ENCODE measurements at regions not wholly inside any gene's neighbourhood (a gene's known extent, or its start where the extent isn't known, plus 50 kb on each side); places are given as distances from the start of the nearest gene placed in this dataset.
"Not testable (repeated sequence)": the region's sequence is repeated elsewhere in the genome, so short reads cannot be mapped to it uniquely, and the experiment has no call there.

DNA sequence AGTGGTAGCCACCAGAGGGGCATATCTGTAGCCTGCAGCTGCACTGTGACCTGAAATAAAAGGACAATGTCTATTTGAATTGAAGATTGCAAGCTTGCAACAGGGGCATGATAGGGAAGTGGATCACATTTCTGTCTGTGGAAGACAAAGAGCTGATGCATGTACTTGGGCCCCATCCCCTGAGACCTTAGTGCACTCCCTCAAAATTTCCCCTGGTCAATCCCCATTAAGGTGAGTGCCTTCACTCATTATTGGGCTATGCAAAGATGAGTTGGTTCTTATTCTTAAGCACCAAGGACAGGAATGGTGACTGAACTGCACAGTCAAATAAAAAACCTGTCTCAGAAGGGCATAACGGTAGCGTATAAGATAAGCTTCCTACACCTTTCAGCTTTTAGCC, 273.1 kb upstream of the ARSJ start:
- no peak for DNase-seq

DNA sequence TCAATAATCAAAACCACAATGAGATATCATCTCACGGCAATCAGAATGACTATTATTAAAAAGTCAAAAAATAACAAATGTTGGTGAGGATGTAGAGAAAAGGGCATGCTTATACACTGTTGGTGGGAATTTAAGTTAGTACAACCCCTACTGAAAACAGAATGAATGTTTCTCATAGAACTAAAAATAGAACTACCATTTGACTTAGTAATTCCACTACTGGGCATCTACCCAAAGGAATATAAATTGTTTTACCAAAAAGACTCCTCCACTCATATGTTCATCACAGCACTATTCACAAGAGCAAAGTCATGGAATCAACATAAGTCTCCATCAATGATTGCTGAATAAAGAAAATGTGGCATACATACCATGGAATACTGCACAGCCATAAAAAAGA, 278.1 kb upstream of the ARSJ start:
- no peak for DNase-seq

DNA sequence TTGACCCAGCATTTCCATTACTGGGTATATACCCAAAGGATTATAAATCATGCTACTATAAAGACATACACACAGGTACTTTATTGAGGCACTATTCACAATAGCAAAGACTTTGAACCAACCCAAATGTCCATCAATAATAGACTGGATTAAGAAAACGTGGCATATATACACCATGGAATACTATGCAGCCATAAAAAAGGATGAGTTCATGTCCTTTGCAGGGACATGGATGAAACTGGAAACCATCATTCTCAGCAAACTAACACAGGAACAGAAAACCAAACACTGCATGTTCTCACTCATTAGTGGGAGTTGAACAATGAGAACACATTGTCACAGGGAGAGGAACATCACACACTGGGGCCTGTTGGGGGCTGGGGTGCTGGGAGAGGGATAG, 283.0 kb upstream of the ARSJ start:
- not testable (repeated sequence) for DNase-seq

DNA sequence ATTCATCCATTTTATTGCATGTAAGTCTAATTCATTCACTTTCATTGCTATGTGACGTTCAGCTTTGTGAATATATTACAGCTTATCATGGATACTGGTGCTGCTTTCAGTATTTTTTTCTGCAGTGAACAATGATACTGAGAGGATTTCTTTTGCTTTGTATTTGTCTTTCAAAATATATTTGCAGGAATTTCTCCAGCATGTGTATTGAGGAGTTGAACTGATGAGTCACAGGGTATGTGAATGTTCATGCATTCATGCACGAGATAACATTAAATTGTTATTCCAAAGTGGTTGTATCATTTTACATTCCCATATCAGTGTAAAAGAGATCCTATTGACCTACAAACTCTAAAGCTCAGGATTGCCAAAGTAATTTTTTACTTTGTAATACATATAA, 283.8 kb upstream of the ARSJ start:
- DNase-seq = no peak

DNA sequence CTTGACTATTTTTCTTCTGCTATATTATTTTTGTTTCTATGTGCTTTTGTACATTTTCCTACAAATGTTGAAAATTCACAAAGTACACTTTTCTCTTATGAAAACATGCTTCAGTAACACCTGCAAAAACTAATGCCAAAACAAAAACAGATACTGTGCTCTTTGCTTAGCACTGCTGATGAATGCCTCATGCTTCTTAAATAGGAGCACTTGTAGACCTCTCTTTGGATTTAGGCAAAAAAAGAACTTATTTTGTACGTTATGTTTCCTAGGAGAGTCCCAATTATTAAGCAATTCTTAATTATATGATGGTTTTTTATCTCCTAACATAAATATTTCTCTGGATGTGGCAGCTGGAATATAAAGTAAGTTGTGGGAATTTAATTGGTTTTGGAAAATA, 285.0 kb upstream of the ARSJ start:
- DNase-seq = no peak

DNA sequence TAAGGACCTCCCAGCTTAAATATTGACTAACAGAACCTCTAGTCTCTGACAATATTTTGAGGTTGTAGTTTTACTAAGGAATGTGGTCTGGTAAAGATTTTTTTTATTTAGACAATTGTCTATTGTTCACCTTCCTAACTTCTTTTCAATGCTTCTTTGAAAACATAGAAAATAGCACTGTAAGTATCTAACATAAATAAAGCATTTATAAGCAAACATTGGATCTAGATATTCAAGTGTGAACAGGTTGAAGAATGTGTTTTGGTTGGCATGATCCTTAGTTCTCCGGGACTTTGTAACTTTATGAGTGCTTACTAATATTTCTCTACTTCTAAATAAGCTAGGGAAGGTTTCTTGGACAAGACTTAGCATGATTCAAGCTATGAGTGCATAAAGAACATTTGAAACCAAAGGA, 285.4 kb upstream of the ARSJ start:
- no peak for DNase-seq

DNA sequence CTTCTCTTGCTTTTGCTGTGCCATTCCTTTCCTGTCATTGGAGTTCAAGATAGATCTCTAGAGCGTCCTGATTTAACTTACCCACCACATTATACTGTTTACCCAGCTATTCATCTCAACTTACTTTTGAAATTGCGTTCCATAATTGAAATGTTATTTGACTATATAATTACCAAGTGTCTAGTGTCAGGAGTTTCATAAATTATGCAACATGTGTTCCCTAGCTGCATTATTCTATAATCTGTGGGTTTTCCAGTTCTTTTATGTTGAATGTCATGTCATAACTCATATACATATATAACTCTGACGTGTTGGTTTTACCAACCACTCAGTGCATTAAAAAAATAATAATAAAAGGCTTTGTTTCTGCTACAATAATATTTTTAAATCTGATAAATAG, 285.9 kb upstream of the ARSJ start:
- DNase-seq = no peak

DNA sequence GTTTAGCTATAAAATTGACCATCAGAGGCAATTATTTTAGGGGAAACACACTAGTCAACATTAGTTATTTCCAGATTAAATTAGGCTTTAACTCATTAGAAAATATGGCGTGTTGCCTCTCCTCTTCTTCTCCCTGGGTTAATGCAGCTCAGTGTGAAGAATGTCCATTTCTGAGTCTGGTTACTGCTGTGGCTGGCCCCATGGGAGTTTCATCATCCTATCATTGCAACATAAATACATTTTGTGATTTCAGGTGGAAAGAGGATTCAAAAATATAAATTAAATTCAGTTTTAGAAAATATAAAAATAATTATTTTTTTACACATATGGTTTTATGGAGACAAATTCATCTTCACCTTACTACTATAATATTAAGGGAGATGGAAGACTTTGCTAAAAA, 288.5 kb upstream of the ARSJ start:
- DNase-seq = no peak

DNA sequence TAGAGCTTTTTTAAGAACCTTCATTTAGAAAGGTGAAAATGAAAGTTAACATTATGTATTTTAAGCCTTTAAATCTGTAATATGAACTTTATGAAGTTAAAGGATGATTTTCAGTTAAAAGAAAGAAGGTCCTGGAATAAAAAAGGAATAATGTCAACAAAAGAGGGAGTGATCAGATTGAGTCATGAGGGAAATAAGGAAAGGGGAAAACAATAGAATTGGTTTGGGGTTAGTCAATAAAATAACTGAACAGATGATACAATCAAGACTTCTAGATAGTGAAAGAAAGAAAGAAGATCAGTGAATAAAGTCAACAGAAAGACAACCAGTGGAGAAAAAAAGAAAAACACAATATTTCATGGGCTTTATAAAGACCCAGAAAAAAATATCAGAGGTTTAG, 291.6 kb upstream of the ARSJ start:
- no peak for DNase-seq

DNA sequence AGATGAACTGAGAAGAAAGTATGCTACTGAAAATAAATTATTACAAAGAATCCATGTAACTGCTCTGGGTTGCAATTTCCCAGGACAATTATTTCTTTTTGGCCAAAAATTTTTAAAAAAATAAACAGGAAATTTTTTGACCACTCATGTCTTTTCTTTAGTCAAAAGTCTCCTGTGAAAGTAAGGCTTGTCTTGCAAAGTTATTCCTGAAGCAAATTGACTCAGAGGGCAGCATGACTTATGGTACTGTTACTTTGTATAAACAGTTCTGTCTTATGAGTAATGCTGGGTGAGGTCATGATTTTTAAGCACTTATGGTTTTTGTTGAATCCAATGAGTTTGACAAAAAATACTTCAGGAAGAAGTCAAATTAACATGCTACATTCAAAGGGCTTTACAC, 292.8 kb upstream of the ARSJ start:
- DNase-seq = no peak

DNA sequence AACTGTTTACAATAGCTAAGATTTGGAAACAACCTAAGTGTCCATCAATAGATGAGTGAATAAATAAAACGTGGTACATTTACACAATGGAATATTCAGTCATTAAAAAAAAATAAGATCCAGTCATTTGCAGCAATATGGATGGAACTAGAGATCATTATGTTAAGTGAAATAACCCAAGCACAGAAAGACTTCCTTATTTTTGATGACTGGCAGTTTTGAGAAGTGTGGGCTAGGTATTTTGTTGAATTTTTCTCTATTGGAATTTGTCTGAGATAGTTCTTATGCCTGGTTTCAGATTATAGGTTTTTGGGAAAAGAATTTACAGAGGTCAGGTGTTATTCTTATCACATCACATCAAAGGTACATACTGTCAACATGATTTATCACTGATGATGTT, 293.8 kb upstream of the ARSJ start:
- DNase-seq = no peak

DNA sequence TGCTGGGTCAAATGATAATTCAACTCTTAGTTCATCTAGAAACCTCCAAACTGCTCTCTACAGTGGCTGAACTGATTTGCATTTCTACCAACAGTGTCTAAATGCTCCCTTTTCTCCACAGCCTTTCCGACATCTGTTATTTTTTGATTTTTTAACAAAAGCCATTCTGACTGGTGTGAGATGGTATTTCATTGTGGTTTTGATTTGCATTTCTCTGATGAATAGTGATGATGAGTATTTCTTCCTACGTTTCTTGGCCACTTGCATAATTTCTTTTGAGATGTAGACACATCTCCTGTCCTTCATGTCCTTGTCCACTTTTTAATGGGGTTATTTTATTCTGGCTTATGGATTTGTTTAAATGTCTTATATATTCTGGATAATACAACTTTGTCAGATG, 298.2 kb upstream of the ARSJ start:
- no peak for DNase-seq

DNA sequence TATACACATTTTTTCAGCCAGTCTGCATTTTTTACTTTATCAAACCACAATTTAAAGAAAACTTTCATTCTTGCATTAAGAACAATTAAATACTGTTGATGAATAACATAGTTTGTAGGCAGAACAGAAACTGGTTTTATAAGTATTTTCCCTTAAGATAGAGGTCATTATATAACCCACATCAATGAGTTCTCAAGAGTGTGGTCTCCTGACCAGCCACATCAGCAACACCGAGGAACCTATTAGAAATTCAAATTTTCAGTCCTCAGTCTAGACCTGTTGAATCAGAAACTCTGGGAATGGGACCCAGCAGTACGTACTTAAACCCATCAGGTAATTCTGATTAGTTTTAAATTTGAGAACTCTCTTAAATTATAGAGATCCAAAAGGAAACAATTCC, 299.6 kb upstream of the ARSJ start:
- DNase-seq = no peak

DNA sequence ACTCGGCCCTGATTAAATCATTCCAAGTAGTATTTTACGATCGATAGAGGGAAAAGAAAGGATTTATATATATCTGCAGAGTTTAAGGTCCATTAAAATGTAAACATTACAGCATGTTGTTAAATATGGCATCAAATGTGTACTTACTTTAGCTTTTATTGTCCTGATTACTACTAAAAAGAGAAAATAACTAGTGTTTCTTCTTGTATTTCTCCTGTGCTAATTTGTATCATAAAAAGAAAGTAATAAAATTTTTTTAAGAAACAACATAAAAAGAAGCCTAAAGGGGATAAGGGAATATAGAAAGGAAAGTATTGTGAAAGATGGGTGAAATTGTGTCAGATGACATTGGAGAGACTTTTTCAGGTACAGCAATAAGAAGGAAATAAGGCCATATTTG, 300.3 kb upstream of the ARSJ start:
- no peak for DNase-seq

DNA sequence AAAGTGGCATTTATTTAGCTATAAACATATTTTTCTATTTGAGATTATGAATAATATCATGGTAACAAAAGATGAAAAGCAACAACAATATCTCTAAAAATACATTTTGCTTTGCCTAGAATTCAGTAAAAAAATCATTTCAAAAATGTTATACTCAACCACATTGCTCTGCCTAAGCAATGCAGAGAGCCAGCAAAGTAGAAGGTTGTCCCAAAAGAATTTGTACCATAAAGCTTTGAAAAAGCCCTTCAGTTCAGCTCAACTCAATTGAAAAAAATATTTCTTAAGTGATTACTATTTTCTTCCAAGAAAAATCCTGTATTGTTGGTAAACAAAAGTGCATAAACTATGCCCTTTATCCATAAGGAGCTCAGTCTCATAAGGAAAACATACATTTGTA, 301.2 kb upstream of the ARSJ start:
- DNase-seq = no peak

DNA sequence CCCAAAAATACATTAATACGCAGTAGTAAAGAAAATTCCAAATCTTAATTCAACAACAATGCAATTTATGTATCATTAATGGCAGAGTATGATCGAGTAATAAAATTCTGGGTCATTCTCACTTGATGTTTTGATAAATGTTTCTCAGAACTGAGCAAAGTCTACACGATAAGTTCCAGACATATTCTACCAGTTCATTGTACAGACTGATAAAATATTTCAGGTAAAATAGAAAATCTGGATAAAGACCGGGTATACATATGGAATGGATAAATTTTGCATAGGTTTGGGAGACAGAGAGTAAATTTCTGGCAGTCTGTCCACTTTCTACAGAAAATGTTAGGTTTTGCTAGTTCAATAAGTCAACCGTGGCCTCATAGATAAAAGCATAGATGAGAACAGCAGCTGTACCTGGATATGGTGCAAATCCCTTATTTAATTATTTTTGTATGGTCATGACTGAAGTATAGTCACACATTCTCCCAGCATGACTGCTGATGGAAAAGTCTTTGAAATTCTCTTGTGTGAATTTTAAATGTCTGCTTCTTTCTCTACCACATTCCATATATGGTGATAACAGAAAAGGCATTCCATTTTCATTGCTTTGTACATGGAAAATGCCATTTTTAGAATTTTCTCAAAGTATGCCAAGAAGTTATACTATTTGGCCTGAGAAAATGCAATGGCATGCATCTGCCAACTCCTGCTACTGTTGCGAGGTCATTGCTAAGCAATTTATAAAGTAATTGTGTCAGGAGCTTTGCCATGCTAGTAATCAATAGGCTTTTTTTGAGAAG, 301.9 kb upstream of the ARSJ start:
- DNase-seq = no peak

DNA sequence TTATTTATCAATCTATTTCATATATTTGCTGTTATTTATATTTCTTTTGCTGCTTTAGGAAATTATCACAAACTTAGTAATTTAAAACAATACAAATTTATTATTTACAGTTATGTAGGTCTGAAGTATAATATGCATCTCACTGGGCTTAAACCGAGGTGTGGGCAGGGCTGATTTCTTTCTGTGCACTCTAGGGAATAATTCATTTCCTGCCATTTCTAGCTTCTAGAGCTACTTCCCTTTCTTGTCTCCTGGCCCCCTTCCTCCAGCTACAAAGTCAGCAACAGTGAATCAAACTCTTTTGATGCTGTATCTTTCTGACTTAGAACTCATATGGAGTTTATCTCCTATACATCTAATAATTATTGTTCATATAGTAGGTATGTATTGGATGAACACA, 303.5 kb upstream of the ARSJ start:
- no peak for DNase-seq

DNA sequence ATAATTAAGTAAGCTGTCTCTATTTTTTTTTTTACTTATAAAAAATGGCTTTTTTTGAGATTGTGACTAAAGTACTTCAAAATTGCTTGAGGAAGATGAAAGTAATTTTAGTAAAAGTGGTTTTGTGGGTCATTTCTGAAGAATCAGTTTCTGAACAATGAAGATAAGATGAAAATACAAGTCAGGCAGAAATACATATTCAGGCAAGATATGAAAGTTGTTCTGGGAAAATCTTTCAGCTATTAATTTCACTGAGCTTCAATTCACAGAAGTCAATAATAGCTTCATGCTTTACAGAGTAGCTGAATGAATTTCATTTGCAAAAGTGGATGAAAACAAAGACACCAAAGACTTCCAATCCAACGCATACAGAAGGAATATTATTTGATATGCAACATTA, 305.2 kb upstream of the ARSJ start:
- DNase-seq = no peak

DNA sequence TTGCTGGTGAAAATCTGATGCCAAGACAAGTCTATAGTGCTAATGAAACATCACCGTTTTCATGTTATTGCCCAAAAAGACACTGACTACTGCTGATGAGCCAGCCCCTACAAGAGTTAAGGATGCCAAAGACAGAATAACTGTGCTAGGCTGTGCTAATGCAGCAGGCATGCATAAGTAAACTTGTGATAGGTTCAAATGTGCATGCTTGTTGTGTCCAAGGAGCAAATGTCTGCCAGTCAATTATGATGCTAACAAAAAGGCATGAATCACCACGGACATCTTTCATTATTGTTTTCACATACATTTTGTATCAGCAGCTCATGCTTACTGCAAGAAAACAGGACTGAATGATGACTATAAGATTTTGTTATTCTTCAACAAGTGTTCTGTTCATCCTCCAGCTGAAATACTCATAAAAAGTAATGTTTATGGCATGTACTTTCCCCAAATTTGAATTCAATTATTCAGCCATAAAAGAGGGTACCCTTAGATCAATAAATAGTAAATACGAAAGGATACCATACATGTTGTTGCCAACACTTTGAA, 306.9 kb upstream of the ARSJ start:
- DNase-seq = no peak

DNA sequence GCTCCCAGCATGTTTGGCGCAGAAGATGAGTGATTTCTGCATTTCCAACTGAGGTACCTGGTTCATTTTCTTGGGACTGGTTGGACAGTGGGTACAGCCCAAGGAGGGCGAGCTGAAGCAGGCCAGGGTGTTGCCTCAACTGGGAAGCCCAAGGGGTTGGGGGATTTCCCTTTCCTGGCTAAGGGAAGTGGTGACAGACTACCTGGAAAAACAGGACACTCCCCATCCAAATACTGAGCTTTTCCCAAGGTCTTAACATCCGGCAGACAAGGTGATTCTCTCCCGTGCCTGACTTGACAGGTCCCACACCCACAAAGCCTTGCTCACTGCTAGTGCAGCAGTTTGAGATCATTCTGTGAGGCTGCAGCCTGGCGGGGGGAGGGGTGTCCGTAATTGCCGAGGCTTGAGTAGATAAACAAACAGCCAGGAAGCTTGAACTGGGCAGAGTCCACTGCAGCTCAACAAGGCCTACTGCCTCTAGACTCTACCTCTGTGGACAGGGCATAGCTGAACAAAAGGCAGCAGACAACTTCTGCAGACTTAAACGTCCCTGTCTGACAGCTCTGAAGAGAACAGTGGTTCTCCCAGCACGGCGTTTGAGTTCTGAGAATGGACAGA, 307.7 kb upstream of the ARSJ start:
- no peak for DNase-seq

DNA sequence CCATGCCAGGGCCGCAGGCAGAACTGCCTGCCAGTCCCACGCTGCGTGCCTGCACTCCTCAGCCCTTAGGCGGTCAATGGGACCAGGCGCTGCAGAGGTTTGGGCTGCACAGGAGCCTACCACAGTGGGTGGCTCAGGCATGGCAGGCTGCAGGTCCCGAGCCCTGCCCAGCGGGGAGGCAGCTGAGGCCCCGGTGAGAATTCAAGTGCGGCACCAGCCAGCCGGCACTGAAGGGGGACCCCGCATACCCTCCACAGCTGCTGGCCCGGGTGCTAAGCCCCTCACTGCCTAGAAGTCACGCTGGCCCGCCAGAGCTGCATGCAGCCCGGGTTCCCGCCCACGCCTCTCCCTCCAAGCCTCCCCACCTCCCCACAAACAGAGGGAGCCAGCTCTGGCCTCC, 302.5 kb upstream of the UGT8 start:
- DNase-seq = no peak

DNA sequence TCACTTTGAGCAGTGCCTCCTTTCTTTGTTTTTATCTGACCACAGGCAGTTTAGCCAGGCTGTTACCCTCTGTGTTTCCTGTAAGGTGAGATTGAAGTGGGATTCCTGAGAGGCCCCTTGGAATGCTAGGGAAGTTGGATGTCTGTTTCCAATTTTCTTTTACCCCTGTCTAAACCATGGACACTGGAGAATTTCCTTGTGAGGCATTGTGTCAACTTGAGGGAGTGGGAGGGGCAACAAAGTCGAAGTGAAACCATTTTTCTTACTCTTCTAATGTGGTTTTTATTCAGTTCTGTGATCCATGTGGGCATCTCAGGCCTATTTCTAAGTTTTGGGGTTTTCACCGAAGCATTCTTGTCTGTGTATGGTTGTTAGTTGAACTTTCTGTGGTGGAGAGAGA, 296.1 kb upstream of the UGT8 start:
- no peak for DNase-seq

DNA sequence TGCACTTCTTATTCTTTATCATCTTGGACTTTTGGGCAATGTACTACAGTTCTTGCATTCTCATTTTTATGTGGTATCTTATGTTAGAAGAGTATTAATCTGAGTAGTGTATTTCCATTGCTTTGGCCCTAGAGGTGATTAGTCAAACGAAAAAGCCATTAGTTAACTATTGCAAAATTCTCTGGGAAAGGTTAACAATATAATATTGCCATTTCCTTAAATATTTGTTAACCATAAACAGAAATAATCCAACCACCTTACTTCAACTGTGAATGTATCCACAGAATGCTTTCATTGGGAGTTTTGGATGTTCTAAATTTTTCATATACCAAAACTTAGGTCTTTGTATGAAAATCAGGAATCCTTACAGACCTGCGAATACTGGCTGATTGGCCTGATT, 294.6 kb upstream of the UGT8 start:
- DNase-seq = no peak

DNA sequence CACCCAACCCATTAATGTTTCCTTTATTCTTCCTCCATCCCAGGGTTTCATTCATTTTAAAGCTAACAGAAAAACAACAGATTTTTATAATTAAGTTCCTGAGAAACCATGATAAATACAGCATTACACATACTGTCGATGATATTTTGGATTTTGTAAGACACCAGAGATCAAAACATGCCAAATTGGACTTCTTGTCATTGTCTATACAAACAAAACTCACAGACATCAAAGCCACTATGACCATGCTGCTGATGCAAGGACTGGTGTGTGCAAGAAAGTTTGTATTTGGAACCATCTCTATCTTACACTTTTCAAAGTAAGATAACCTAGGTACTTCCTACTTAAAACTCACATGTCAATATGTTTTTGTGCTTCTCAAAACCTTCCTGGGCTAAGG, 294.0 kb upstream of the UGT8 start:
- no peak for DNase-seq

DNA sequence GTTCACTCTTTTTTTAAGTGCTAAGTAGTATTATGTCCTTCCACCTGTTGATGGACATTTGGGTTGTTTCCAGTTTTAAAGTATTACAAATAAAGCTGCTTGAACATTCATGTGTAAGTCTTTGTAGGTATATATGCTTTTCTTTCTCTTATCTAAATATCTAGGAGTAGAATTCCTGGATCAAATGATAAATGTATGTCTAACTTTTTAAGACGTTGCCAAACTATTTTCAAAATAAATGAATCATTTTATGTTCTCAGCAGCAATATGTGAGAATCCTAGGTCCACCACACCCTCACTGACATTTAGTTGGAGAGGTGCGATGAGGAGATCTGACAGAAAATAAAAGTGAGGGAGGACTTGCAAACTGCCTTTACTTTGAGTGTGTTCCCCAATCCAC, 291.7 kb upstream of the UGT8 start:
- no peak for DNase-seq

Measured in NCI-H1092 (cell line).